ENCODE measurements at regions not wholly inside any gene's neighbourhood (a gene's known extent, or its start where the extent isn't known, plus 50 kb on each side); places are given as distances from the start of the nearest gene placed in this dataset.
A peak's percentile ranks its signal among the peaks of the same experiment; 100 is the strongest.

- DNase-seq (ENCODE audit: low spot score) = no peak
These were observed 131.0 kb upstream of the C1GALT1 start for GRCh38 chr7:7051206-7051877.

DNA sequence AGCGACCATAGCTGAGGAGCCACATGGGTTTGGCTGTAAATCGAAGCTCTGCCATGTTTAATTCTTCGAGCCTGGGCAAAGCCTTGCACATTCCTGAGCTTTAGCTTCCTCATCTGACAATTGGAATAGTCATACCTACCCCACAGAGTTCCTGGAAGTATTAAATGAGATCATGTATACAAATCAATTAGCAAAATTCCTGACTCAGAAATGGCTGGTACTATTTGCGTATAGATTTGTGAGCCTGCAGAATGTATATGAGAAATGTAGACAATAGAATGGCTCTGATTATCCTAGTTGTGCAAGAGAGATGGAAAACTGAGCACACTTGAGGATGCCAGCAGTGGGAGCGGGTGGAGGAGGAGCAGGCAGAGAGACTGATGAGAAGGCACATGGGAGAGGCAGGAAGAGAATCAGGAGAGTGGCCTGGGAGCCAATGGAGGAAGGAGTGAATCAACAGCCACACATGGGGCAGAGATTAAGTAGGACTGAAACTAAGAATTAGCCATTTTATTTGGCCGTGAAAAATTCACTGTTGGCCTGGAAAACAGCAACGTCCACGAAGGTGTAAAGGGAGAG is 128.0 kb upstream of the C1GALT1 start:
- no peak for DNase-seq (ENCODE audit: low spot score)

DNA sequence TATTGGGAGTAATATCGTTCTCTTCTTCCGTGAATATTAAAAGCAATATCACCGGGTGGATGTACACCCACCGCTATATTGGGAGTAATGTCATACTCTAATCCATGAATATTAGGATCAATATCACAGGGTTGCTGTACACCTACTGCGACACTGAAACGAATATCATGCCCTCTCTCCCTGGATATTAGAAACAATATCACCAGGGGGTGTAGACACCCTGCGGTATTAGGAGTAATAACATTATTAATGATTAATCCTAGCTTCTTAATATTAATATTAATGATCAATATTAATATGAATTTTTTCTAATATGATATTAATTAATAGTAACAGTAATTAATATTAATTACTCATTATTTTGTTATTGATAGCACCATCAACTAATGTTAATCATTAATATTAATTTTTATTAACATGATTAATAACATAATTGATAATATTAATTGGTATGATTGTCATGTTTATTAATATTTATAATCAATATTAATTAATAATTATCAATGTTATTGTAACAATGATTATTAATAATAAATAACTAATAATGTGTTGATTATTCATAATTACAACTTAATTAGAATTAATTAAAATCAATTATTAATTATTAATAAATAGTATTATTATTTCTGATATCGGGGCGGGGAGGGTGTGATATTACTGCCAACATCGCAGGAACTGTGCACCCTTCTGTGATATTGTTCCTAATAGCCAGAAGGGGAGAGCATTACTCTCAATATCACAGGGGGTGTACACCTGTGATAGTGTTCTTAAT is 121.3 kb upstream of the C1GALT1 start:
- DNase-seq (ENCODE audit: low spot score) = no peak

GRCh38 chr7:7077945-7078344 is 104.4 kb upstream of the C1GALT1 start:
- DNase-seq (ENCODE audit: low spot score) = no peak

- DNase-seq (ENCODE audit: low spot score) = no peak
These were observed 101.5 kb upstream of the C1GALT1 start for GRCh38 chr7:7080802-7081201.

DNA sequence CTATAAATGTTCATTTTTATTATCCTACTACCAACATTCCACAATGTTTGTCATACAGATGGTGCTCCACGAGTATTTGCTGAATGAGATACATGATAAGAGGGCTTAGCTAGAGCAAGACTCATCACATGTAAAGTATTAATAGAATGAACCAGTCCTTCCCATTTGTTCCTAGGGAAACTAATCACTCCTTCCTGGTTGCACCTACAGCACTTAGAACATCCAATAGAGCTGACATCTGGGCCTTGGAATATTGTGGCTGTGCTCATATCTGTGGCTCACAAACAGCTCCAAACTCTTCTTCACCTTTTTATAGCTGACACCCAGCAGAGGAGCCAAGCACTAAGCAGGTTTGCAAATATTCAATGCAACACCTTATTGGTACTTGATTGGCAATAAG is 91.9 kb upstream of the C1GALT1 start:
- no peak for DNase-seq (ENCODE audit: low spot score)

DNA sequence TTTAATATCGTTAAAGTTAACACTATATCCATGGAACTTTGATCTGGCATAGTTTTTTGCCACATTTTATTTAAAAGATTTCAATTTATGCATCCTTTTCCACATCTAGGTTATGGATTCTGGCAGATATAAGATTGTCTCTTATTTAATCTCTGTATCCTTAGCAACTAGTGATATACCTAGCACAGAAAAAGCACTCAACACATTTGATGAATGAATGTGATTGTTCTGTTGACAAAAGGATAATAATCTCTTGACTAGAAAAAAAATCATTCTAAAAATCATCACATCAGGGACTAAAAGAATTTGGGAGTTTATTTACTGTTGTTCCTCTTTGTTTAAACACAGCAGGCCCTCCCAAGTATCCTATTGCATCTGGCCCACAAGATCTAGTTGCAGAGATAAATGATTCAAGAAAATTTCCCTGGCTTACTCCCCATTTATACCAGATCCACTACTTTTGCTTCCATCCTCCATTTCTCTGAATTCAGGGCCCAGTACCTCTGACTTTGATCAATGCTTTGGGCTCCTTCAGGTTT is 84.0 kb upstream of the C1GALT1 start:
- DNase-seq (ENCODE audit: low spot score) = no peak

DNA sequence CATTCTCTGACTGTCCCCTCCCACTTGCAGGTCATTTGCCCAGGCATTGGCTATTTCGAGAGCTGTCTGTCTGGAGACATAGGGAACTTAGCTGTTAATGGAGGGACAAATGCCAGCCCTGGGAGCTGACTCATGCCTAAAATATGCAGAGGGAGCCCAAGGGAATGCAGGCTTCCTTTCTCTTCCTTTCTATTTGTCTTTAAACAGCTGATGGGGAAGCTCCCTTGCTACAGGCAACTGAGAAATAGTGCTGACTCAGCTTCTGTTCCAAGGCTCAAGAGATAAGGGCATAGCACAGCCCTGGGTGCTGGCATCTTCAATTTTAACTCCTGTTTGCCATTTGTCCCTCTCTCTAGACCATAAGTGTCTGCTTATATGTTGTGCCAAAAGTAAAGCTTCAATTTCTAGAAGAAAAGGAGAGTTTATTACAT is 82.7 kb upstream of the C1GALT1 start:
- DNase-seq (ENCODE audit: low spot score) = no peak

- DNase-seq (ENCODE audit: low spot score) = no peak
These were observed 81.9 kb upstream of the C1GALT1 start for GRCh38 chr7:7100432-7100849.

DNA sequence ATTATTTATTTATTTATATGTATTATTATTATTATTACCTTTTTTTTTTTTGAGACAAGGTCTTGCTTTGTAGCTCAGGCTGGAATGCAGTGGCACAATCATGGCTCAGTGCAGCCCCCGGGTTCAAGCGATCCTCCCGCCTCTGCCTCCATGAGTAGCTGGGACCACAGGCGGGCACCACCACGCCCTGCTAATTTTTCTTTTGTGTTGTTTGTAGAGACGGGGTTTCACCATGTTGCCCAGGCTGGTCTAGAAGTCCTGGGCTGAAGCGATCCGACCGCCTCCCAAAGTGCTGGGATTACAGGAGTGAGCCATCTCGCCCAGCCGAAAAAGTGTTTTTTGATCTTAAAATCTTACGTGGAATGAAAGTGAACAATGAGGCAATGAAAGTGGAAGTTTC is 79.4 kb upstream of the C1GALT1 start:
- DNase-seq (ENCODE audit: low spot score) = no peak

- peak; percentile 77 for DNase-seq (ENCODE audit: low spot score)
These were observed 78.7 kb upstream of the C1GALT1 start for GRCh38 chr7:7103343-7104313.

DNA sequence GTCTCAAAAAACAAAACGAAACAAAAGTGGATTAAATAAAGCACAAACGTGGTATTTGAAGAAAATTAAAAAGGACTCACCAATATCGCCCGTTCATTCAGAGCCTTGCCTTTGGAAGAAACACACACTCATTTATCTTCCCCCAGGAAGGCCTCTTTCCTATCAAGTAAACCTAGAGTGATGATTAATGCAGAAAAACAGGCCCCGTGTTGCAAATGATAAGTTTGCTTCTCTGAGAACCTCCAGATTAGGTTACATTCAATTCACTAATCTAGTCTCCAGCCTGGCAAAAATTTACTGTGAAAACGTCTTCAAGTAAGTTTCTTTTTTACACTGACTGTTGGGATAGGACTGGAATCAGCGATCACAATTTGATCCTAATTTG is 78.0 kb upstream of the C1GALT1 start:
- DNase-seq (ENCODE audit: low spot score) = no peak

GRCh38 chr7:7104971-7105370 is 77.4 kb upstream of the C1GALT1 start:
- DNase-seq (ENCODE audit: low spot score) = no peak

GRCh38 chr7:7105800-7106582 is 76.4 kb upstream of the C1GALT1 start:
- DNase-seq (ENCODE audit: low spot score) = no peak

- DNase-seq (ENCODE audit: low spot score) = no peak
These were observed 73.4 kb upstream of the C1GALT1 start for GRCh38 chr7:7108931-7109330.

DNA sequence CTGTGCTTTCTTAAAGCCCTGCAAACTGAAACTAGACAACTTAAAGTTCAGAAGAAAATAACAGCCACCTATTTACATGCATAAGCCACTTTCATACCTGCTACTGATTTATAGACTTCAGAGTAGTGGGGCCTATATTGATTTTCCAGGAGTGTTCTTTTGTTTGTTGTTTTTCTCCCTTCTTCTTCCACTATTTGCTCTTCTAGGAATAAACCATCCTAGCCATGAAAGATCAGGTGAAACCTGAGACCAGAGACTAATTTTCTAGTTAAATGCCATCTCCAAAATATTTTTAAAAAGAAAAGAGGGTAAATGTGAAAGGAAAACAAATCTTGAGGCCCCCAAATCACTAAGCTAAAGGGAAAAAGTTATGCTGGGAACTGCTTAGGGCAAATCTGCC is 72.4 kb upstream of the C1GALT1 start:
- no peak for DNase-seq (ENCODE audit: low spot score)

DNA sequence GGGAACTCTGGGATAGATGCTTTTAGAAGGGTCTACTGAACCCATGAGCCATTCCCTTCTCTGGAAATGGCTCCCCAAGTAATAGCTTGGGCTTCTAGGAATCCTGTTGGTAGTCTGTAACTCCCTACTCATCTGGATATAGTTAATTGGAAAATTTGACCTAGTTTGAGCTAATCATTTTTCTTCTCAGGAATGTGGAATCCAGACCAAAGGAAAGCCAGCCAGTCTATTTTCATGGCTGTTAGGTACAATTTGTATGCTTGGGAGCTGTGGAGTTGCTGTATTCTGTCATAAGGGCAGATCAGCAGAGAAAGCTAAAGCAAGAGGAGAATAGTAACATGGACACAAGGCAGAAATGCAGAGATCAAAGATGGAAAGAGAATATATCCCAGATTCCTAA is 71.6 kb upstream of the C1GALT1 start:
- no peak for DNase-seq (ENCODE audit: low spot score)

DNA sequence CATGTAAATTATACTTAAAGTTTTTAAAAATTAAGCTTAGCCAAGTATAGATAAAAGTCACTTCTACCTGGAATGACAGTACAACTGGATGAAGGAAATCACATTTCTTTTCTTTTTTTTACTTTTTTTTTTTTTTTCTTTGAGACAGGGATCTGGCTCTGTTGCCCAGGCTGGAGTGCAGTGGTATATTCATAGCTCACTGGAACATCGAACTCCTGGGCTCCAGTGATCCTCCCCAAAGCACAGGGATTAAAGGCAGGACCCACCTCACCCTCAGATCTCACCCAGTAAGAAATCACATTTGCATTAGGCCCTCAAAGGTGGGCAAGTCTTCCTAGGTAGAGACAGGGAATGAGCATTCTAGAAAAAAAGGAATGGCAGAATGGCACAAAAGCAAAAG is 69.5 kb upstream of the C1GALT1 start:
- no peak for DNase-seq (ENCODE audit: low spot score)

- DNase-seq (ENCODE audit: low spot score) = no peak
These were observed 67.6 kb upstream of the C1GALT1 start for GRCh38 chr7:7114575-7115291.

- DNase-seq (ENCODE audit: low spot score) = no peak
These were observed 64.3 kb upstream of the C1GALT1 start for GRCh38 chr7:7117935-7118586.
